GM19372 (cell line): ENCODE measurements at regions not wholly inside any gene's neighbourhood (a gene's known extent, or its start where the extent isn't known, plus 50 kb on each side); places are given as distances from the start of the nearest gene placed in this dataset.

ENCODE experiments used
- ATAC-seq: cut with Tn5 transposase; IDR thresholded peaks from one replicate; pipeline ENCODE4 v1.9.1; 2021; ENCODE audit warnings: mild to moderate bottlenecking, low read depth, moderate library complexity; ENCODE audit not compliant: unreplicated experiment

DNA sequence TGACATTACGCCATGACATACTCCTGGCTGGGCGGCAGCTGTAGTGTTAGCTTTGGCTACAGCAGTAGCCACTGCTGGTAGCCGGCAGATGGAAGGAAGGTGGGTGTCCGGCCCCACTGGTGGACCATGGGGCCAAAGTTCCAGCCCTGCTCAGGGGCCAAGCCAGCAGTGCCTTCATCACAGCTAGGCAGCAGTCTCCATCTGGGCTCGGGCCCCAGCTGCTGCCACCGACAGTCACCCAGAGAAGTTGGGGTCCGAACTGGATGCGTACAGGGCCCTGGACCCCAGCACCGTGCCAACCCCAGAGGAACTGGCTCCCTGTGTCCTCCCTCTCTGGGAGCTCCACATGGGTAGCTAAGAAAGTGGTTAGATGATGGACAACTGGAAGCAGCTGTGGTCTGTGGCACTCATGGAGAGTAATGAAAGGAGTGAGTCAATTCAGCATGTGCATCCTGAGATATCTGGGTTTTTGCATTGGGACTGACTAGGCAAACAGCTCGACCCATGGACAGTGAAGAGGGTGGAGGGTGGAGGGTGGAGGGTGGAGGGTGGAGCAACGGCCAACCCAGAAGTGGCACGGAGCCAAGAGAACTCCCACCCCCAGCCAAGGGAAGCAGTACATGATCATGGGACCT, 366.6 kb upstream of the GRIA3 start:
- no peak for ATAC-seq

DNA sequence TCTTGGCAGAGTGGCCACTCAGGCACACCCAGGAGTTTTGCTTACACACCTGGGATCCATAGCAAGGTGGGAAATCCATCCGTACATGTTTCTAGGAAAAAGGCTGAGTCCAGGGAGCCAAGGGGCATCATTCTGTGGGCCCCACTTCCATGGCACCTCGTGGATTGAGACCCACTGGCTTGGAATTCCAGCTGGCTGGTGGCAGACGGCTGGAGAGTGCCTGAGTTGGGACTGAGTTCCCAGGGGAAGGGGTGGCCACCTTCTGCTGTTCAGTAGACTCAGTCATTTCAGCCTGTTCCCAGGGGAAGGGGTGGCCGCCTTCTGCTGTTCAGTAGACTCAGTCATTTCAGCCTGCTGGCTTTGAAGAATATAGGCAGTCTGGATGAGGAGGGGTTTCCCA, 366.0 kb upstream of the GRIA3 start:
- ATAC-seq = no peak

- ATAC-seq = no peak
Measured at GRCh38 chrX:122833230-122833629, 350.8 kb upstream of the GRIA3 start.

DNA sequence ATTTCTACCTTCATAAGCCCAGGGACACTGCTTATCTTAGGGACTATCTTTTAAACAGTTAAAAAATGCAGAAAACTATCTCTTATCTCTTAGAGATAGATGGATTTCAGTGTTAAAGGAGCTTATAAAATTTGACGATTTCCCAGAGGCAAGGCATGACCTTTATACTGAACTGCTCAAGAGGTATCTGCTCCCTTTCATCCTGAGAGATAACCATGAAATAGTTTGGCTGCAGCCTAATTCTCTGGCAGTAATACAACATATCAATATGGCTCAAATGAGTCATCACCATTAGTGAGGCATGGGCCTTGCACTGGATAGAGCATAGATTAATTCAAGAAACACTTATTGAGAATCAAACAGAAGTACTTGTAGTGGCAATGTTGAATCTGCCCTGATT, 348.2 kb upstream of the GRIA3 start:
- no peak for ATAC-seq

DNA sequence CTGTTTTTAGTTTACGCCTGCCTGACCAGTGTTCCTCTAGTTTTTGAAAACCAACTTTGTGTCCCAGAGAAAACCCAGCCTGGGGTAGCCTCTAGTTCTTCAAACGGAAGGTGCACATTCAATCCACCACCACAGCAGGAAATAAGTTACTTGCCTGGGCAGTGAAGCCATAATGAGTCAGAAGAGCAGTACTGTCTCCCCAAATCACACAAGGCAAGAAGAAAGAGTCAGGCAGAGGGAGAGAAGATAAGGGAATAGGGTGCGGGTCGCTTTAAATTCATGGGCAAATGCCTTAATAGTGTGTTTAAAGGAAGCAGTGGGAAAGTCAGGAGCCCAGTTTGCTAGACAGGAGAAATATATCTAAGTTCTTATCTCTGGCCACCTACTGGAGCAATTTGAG, 333.8 kb upstream of the GRIA3 start:
- no peak for ATAC-seq

- no peak for ATAC-seq
Measured at GRCh38 chrX:122856205-122856604, 327.9 kb upstream of the GRIA3 start.

DNA sequence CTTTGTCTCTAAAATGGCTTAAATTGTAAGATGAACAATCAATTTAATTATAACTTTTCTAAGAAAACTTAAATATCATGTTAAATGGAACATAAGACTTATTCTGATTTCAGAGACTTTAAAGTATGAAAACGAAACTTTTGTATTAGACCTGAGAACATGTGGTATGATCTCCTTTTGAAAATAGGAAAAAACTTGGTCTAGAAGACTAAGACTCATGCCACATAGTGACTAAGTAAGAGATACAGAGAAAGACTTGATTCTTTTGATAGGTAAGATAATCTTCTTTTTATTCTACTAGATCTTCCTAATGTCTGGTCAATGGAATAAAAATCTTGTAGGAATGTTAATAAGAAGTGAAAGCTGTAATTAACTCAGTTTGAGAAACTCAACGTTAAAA, 326.3 kb upstream of the GRIA3 start:
- no peak for ATAC-seq

DNA sequence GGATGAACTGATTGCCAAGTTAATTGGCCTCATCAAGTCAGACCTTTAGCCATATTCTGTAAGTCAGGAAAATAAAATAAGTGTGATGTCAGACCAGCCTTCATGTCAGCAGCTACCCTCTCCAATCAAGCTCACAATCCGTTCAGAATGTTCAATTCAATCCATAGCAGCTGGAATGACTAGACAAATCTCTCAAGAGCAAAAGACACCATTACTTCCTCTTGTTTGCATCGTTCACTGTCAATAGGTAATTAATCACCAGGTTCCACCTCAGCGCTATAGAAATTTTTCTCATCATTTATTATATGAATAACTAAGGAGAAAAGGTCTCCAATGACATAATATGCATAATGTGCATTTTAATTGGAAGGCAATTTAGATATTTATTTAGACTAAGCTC, 321.0 kb upstream of the GRIA3 start:
- ATAC-seq = no peak

- no peak for ATAC-seq
Measured at GRCh38 chrX:122866532-122866931, 317.5 kb upstream of the GRIA3 start.

- no peak for ATAC-seq
Measured at GRCh38 chrX:122868631-122869030, 315.4 kb upstream of the GRIA3 start.

GRCh38 chrX:122869171-122869570, 314.9 kb upstream of the GRIA3 start:
- no peak for ATAC-seq

- no peak for ATAC-seq
Measured at GRCh38 chrX:122878269-122878668, 305.8 kb upstream of the GRIA3 start.

DNA sequence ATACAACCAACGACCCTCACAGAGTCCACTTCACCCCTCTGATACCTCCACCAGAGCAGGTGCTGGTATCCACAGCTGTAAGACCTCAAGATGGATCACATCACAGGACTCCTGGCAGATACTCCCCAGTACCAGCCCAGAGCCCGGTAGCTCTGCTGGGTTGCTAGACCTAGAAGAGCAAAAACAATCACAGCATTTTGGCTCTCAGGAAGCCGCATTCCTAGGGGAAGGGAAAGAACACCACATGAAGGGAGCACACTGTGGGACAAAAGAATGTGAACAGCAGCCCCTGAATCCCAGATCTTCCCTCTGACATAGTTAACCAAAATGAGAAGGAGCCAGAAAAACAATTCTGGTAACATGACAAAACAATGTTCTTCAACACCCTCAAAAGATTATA, 303.1 kb upstream of the GRIA3 start:
- no peak for ATAC-seq

DNA sequence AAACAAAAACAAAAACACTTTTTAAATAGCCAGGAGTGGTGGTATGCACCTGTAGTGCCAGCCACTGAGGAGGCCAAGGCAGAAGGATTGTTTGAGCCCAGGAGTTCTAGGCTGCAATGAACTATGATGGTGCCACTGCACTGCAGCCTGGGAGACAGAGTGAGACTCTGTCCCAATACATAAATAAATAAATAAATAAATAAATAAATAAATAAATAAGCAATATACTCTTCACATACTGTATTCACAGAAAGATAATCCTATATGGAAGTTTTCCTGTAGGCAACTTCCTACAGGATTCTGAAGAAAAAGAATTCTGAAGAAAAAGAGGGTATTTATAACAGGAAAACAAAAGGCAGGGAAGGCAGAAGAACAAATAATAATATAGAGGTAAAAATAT, 293.3 kb upstream of the GRIA3 start:
- no peak for ATAC-seq

DNA sequence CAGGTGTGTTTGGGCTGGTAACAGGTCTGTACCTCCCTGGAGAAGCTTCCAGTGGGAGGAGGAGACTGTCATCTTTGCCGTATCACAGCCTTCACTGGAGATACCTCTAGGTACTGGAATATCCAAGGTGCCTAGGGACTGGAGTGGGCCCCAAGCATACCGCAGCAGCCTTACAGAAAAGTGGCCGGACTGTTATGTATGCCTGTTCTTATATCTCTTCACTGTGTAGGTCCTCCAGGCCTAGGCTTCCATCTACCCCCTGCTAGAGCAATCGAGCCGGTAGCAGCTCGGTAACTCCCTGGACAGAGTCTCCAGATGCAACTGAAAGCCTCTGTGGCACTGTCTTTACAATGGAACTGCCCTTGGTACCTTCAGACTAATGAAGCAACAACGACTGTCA, 277.4 kb upstream of the GRIA3 start:
- no peak for ATAC-seq

- no peak for ATAC-seq
Measured at GRCh38 chrX:122907375-122907774, 276.7 kb upstream of the GRIA3 start.

DNA sequence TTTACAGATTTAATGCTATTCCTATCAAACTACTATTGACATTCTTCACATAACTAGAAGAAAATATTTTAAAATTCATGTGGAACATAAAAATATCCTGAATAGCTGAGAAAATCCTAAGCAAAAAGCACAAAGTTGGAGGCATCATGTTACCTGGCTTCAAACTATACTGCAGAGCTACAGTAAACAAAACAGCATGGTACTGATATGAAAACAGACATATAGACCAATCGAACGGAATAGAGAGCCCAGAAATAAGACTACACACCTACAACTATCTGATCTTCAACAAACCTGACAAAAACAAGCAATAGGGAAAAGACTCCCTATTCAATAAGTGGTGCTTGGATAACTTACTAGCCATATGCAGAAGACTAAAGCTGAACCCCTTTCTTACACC, 273.4 kb upstream of the GRIA3 start:
- no peak for ATAC-seq

- no peak for ATAC-seq
Measured at GRCh38 chrX:122913134-122913533, 270.9 kb upstream of the GRIA3 start.

DNA sequence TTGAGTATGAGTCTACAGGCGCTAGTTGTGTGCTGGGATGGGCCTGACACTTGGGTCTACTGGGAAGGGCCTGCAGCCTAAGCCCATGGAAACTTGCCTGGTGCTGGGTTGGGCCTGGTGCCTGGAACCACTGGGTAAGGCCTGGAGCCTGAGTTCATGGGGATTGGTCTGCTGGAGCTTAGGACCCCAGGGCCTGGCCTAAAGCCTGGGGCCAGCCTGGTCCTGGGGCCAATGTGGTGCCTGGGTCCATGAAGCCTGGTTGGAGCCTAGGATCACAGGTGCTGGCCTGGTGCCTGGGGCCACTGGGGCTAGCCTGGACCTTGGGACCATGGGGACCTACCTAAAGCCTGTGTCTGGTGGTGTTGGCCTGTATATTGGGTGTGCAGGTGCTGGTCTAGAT, 270.3 kb upstream of the GRIA3 start:
- ATAC-seq = no peak

DNA sequence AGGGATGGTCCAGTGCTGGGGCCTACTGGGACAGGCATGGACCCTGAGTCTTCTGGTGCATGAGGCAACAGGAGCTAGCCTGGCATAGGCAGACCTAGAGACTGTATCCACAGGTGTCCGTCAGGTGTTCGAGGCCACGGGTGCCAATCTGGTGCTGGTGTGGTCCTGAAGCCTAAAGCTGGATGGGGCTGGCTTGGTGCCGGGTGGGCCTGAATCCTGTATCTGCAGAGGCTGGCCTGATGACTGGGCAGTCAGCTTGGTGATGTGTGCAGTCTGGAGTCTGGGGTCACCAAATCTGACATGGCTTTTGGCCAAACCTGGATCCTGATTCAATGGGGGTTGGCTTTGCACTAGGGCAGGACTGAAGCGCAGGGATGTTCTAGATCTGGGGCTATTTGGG, 269.8 kb upstream of the GRIA3 start:
- ATAC-seq = no peak

- ATAC-seq = no peak
Measured at GRCh38 chrX:122934131-122934530, 249.9 kb upstream of the GRIA3 start.

DNA sequence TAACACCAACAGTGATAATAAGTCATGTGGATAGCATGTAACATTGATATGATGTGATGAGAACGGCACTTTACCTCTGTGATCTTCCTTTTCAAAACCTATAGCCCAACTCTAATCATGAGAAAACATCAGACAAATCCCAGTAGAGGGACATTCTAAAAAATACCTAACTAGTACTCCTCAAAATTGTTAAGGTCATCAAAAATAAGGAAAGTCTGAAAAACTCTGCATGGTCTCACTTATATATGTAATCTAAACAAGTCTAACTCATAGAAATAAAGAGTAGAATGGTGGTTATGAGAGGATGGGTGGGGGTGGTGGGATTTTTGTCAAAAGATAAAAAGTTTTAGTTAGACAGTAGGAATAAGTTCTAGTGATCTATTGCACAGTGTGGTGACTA, 243.9 kb upstream of the GRIA3 start:
- ATAC-seq = no peak

DNA sequence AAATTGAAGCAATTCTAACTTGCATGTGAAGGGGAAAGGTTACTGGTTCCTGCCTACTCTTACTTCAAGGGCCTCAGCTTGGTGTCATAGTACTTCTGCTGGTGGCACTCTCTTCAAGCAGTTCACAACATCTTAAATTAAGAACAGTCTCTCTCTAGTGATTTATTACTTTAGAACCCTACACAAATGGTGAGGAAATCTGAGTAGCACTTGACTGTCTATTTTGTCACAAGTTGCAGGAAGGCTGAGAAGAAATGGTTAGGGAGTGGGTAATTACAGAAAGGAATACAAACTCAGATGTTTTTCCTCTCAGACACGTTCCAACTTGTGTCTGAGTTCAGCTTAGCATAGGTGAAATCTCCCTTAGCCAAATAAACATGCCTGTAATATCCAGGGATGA, 242.3 kb upstream of the GRIA3 start:
- ATAC-seq = no peak
